AG10803 (cell line): ENCODE measurements at regions not wholly inside any gene's neighbourhood (a gene's known extent, or its start where the extent isn't known, plus 50 kb on each side); places are given as distances from the start of the nearest gene placed in this dataset.
A peak's percentile ranks its signal among the peaks of the same experiment; 100 is the strongest.

ENCODE experiments used
- DNase-seq: peaks from one replicate; pipeline ENCODE4 v3.0.0; 2010; ENCODE audit warnings: low read depth
- H3K4me3 ChIP-seq: 2 replicates; pipeline ENCODE4 v1.5.1; 2011; ENCODE audit warnings: mild to moderate bottlenecking, low read length, control low read depth
- TF ChIP-seq, protein P1 (sequence below): conservative IDR thresholded peaks from 2 replicates; pipeline ENCODE4 v1.5.1; 2011; ENCODE audit warnings: mild to moderate bottlenecking, low read length, control low read depth, inconsistent platforms

DNA sequence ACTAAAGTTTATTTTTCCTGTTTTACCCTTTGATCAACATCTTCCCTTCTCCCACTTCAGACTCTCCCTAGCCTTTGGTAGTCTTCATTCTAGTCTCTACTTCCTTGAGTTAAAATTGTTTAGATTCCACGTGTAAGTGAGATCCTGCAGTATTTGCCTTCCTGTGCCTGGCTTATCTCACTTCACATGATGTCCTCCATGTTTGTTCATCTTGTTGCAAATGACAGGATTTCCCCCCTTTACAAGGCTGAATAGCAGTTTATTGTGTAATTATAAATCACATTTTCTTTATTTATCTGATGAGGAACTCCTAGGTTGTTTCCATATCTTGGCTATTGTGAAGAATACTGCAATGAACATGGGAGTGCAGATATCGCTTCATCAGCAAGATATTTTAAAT lies 461.7 kb downstream of the CHSY3 start:
- no peak overlapping the region for H3K4me3 ChIP-seq
- no peak for DNase-seq
- TF ChIP-seq, protein P1, sequence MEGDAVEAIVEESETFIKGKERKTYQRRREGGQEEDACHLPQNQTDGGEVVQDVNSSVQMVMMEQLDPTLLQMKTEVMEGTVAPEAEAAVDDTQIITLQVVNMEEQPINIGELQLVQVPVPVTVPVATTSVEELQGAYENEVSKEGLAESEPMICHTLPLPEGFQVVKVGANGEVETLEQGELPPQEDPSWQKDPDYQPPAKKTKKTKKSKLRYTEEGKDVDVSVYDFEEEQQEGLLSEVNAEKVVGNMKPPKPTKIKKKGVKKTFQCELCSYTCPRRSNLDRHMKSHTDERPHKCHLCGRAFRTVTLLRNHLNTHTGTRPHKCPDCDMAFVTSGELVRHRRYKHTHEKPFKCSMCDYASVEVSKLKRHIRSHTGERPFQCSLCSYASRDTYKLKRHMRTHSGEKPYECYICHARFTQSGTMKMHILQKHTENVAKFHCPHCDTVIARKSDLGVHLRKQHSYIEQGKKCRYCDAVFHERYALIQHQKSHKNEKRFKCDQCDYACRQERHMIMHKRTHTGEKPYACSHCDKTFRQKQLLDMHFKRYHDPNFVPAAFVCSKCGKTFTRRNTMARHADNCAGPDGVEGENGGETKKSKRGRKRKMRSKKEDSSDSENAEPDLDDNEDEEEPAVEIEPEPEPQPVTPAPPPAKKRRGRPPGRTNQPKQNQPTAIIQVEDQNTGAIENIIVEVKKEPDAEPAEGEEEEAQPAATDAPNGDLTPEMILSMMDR = no peak

DNA sequence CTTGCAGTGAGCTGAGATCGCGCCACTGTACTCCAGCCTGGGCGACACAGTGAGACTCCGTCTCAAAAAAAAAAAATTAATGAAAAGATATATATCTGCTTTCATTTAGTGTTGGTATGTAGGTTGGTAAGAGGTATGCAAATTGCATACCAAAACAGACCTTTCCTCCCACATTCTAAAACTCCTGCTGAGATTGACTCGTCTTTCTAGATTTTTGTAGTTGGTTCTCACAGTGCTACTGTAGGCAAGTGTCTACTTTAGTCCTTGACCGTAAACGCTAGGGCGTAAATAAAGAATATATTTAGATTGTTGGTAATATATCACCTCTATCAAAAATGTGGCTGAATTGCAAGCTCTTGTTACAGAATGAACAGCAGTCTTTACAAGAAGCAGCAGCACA lies 445.9 kb downstream of the CHSY3 start:
- H3K4me3 ChIP-seq = no peak overlapping the region
- no peak for DNase-seq
- TF ChIP-seq, protein P1 = no peak

DNA sequence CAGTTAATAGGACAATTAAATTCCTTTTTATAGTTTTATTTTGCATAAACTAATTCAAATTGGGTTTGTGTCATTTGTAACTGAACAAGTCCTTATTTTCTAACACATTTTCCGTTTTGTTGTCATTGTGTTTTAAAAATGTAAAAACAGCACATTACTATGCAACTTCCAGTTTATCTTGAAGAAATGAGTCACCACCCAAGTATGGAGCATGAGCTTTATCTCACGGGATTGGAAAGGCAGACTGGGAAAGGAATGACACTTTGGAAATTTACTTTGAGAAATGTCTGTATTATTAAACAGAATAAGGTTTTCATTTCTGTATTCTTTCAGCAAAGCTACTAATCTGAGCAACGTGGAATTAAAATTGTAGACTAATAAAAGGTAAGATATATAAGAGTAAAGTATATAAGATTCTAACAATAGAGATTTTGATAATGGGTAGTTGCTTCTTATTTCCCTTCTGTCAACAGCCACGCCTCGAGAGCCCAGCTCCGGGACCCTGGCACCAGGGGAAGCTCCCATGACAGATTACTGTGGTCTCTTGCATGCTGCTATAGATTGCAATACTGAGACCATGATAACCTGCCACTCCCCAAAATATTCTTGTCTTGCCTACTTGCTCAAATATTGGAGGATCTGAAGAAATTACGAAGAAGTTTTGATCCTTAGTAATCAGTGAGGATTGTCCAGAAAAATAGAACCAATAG lies 433.1 kb downstream of the CHSY3 start:
- TF ChIP-seq, protein P1 = no peak
- DNase-seq = peak; percentile 24
- no peak overlapping the region for H3K4me3 ChIP-seq

DNA sequence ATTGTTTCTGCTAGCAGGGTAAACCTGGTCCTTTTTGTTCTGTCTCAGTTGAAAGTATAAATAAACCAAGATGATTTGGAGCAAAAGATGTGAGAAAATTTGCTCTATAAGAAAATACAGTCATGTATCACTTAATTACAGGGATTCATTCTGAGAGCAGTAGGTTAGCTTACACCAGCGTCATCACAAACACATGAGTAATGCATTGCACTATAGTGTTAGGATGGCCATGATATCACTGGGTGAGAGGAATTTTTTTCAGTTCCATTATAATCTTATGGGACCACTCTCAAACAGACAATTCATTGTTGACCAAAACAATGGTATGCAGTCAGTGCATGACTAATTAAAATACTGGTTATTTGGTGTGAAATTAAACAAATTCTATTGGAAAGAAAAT lies 430.9 kb downstream of the CHSY3 start:
- DNase-seq = no peak
- TF ChIP-seq, protein P1 = no peak

DNA sequence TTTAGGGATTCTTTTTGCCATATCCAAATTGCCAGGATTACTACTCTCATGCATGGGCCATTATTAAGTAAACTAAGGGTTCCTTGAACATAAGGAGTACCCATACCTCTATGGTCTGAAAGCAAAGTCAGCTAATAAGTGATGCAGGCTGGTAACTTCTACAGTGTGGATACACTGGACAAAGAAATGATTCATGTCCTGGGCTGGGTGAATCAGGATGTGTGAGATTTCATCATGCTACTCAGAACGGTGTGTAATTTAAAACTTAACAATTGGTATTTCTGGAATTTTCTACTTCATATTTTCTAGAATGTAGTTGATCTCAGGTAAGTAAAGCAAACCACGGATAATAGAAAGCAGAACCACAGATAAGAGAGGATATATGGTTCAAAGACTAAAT lies 428.8 kb downstream of the CHSY3 start:
- DNase-seq = peak; percentile 1
- TF ChIP-seq, protein P1 = no peak
- H3K4me3 ChIP-seq = no peak overlapping the region

More for the DNA sequence above, 430.9 kb downstream of the CHSY3 start:
- no peak overlapping the region for H3K4me3 ChIP-seq

DNA sequence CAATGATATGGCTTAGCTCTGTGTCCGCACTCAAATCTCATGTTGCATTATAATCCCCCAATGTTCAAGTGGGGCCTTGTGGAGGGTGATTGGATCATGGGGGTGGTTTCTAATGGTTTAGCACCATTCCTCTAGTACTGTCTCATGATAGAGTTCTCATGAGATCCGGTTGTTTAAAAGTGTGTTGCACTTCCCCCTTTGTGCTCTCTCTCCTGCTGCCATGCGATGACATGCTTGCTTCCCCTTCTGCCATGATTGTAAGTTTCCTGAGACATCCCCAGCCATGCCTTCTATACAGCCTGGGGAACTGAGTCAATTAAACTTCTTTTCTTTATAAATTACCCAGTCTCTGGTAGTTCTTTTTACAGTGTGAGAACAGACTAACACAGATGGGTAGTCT lies 427.1 kb downstream of the CHSY3 start:
- DNase-seq = no peak
- TF ChIP-seq, protein P1 = no peak

DNA sequence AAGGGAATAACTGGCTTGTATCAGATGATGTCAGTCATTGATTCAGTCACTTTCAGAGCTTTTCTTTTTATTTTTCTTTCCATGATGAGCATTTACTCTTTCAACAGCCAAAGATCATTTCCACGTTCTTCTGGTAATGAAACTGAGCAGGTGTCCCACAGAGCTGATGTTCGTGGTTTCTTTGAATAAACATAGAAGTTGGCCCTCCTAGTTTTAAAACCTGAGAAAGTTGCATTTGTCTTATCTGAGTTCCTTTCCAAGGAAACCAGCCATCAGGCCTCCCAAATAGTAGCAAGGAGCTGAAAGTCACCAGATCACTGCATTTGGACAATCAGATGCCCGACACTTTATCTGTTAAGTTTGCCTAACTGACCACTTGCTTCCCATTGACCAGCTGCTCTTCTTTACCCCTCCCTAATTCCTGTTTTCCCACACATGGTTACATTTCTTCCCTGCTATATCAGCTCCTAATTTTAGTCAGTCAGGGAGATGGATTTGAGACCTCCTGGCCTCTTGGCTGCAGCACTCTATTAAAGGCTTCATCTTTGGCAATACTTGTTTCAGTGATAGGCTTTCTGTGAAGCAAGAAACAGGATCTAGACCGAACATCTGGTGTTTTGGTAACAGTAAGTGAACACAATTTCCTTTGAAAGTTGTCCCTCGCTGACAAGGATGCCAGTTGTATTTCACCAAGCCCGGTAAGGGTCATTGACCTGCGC lies 420.8 kb downstream of the CHSY3 start:
- TF ChIP-seq, protein P1 = no peak
- DNase-seq = no peak
- no peak overlapping the region for H3K4me3 ChIP-seq

More for the DNA sequence above, 427.1 kb downstream of the CHSY3 start:
- H3K4me3 ChIP-seq = no peak overlapping the region
